ENCODE measurements at regions not wholly inside any gene's neighbourhood (a gene's known extent, or its start where the extent isn't known, plus 50 kb on each side); places are given as distances from the start of the nearest gene placed in this dataset.
"Not testable (repeated sequence)": the region's sequence is repeated elsewhere in the genome, so short reads cannot be mapped to it uniquely, and the experiment has no call there.

DNA sequence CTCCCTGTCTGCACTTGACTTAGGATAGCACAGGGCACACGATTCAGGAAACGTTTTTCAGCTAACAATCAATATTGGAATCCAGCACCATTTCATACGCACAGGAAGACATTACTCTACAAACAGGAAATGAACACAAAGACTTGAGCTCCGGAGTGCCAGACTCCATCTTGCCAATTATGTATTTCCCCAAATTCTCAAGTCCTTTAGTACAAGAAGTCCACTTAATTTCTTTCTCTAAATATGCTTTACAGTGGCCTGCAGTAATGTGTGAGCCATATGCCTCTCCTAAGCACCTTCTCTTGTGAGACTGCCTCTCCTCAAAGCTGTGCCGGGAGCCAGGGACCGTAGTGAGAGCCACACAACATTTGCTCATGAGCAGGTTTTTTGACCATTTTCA lies 168.2 kb downstream of the THBS2 start:
- H3K23ac ChIP-seq (ENCODE audit: low read length in 2 of 2), result no peak overlapping the region
- no peak overlapping the region for H3K4me3 ChIP-seq (ENCODE audit: insufficient read depth in 1 of 2, low read depth in 1 of 2, low read length in 2 of 2)
- no peak overlapping the region for H4K8ac ChIP-seq (ENCODE audit: low read length)
- H3K36me3 ChIP-seq (ENCODE audit: control insufficient read depth in 1 of 2, insufficient read depth in 2 of 2, low read depth in 1 of 2, low read length in 2 of 2), result no peaks in the 10 kb centered on the region
- H2BK15ac ChIP-seq (ENCODE audit: low read depth, poor library complexity, severe bottlenecking), result no peak overlapping the region
- H4K91ac ChIP-seq (ENCODE audit: low read length), result no peak overlapping the region
- no peaks in the 10 kb centered on the region for H3K27me3 ChIP-seq (ENCODE audit: control insufficient read depth in 1 of 2, insufficient read depth in 1 of 2, low read length in 2 of 2)
- H2AFZ ChIP-seq (ENCODE audit: low read depth, low read length), result no peak overlapping the region
- H3K14ac ChIP-seq (ENCODE audit: low read length in 2 of 2), result no peak overlapping the region
- H3K4me2 ChIP-seq (ENCODE audit: low read length, poor library complexity, severe bottlenecking), result no peak overlapping the region
- H2BK5ac ChIP-seq (ENCODE audit: low read depth, low read length, poor library complexity, severe bottlenecking), result no peak overlapping the region
- no peaks in the 10 kb centered on the region for H3K79me1 ChIP-seq (replicated peaks; ENCODE audit: low read length, poor library complexity, severe bottlenecking)
- no peak overlapping the region for H3K4ac ChIP-seq (ENCODE audit: low read depth in 1 of 2, low read length in 2 of 2)
- no peak overlapping the region for H3K27ac ChIP-seq (ENCODE audit: low read length, poor library complexity, severe bottlenecking)
- no peak overlapping the region for H3K9ac ChIP-seq (ENCODE audit: low read length)
- H2AK5ac ChIP-seq (ENCODE audit: low read length, severe bottlenecking), result no peak overlapping the region
- no peak for DNase-seq
- 85% methylated on average over 6 of the region's 6 CpGs for WGBS
- H3K4me1 ChIP-seq (ENCODE audit: control insufficient read depth, insufficient read depth, low read depth, low read length), result peaks cover 8% of the 10 kb centered on the region
- no peak overlapping the region for H3K18ac ChIP-seq (ENCODE audit: low read depth in 1 of 2, low read length in 2 of 2)
- no peak overlapping the region for H2BK120ac ChIP-seq (ENCODE audit: low read depth, low read length)
- no peak overlapping the region for H2BK12ac ChIP-seq (ENCODE audit: low read length in 2 of 2)
- H3K9me3 ChIP-seq (ENCODE audit: control insufficient read depth, low read length), result peaks cover 4% of the 10 kb centered on the region

DNA sequence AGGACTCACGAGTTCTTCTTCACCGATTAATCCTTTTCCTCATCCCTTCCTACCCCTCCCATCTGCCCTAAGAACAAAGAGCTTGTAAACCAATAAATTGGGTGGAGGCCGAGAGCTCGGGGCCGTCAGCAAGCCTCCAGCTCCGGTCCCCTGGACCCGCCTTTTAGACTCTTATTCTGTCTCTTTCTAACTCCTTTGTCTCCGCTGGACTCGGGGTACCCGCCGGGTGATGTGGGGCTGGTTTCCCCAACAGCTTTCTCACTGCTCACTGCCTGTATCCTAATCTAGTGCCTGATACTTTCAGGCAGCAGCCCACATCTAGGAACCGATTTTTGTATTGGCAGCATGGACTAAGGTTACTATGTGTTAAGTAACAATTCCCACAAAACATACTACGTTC lies 169.1 kb downstream of the THBS2 start:
- not testable (repeated sequence) for H3K23ac ChIP-seq (ENCODE audit: low read length in 2 of 2); H3K4me2 ChIP-seq (ENCODE audit: low read length, poor library complexity, severe bottlenecking); H3K36me3 ChIP-seq (ENCODE audit: control insufficient read depth in 1 of 2, insufficient read depth in 2 of 2, low read depth in 1 of 2, low read length in 2 of 2); H3K27ac ChIP-seq (ENCODE audit: low read length, poor library complexity, severe bottlenecking); H4K8ac ChIP-seq (ENCODE audit: low read length); H3K4me1 ChIP-seq (ENCODE audit: control insufficient read depth, insufficient read depth, low read depth, low read length); H2BK5ac ChIP-seq (ENCODE audit: low read depth, low read length, poor library complexity, severe bottlenecking); DNase-seq; H2AK5ac ChIP-seq (ENCODE audit: low read length, severe bottlenecking); H3K9ac ChIP-seq (ENCODE audit: low read length); H2BK12ac ChIP-seq (ENCODE audit: low read length in 2 of 2); H3K14ac ChIP-seq (ENCODE audit: low read length in 2 of 2); H3K79me1 ChIP-seq (replicated peaks; ENCODE audit: low read length, poor library complexity, severe bottlenecking); H2AFZ ChIP-seq (ENCODE audit: low read depth, low read length); H2BK120ac ChIP-seq (ENCODE audit: low read depth, low read length); H4K91ac ChIP-seq (ENCODE audit: low read length); H3K9me3 ChIP-seq (ENCODE audit: control insufficient read depth, low read length); H3K4ac ChIP-seq (ENCODE audit: low read depth in 1 of 2, low read length in 2 of 2); H3K18ac ChIP-seq (ENCODE audit: low read depth in 1 of 2, low read length in 2 of 2); H3K27me3 ChIP-seq (ENCODE audit: control insufficient read depth in 1 of 2, insufficient read depth in 1 of 2, low read length in 2 of 2); H3K4me3 ChIP-seq (ENCODE audit: insufficient read depth in 1 of 2, low read depth in 1 of 2, low read length in 2 of 2)
- H2BK15ac ChIP-seq (ENCODE audit: low read depth, poor library complexity, severe bottlenecking), result peak overlapping the region; percentile 38
- WGBS, result 86% methylated on average over 12 of the region's 13 CpGs

DNA sequence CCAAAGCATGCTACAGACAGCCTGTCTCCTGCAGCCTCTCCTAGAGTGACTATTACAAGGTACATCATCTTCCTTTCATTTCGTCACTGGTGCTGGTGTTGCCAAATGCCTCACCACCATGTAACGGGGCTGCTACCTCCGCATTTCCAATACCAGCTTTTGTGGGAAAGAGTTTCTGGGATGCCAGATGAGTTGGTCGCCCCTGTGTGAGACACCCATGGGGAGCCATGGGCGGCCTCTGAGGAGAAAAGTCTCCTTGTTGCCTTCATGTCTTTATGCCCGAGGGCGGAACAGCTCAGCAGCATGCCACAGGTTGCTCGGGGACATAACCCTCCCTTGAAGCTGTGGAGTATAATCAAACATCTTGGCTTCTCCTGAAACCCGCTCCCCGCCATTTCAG lies 169.6 kb downstream of the THBS2 start:
- H2AK5ac ChIP-seq (ENCODE audit: low read length, severe bottlenecking), result no peak overlapping the region
- H2AFZ ChIP-seq (ENCODE audit: low read depth, low read length), result no peak overlapping the region
- no peak overlapping the region for H4K91ac ChIP-seq (ENCODE audit: low read length)
- no peak overlapping the region for H3K4me3 ChIP-seq (ENCODE audit: insufficient read depth in 1 of 2, low read depth in 1 of 2, low read length in 2 of 2)
- no peaks in the 10 kb centered on the region for H3K27me3 ChIP-seq (ENCODE audit: control insufficient read depth in 1 of 2, insufficient read depth in 1 of 2, low read length in 2 of 2)
- H3K4me1 ChIP-seq (ENCODE audit: control insufficient read depth, insufficient read depth, low read depth, low read length), result peaks cover 8% of the 10 kb centered on the region
- no peak overlapping the region for H2BK5ac ChIP-seq (ENCODE audit: low read depth, low read length, poor library complexity, severe bottlenecking)
- H3K4me2 ChIP-seq (ENCODE audit: low read length, poor library complexity, severe bottlenecking), result no peak overlapping the region
- 82% methylated on average over 10 of the region's 10 CpGs for WGBS
- no peaks in the 10 kb centered on the region for H3K79me1 ChIP-seq (replicated peaks; ENCODE audit: low read length, poor library complexity, severe bottlenecking)
- no peak overlapping the region for H3K4ac ChIP-seq (ENCODE audit: low read depth in 1 of 2, low read length in 2 of 2)
- no peak overlapping the region for H2BK12ac ChIP-seq (ENCODE audit: low read length in 2 of 2)
- no peak overlapping the region for H4K8ac ChIP-seq (ENCODE audit: low read length)
- H3K9ac ChIP-seq (ENCODE audit: low read length), result no peak overlapping the region
- no peaks in the 10 kb centered on the region for H3K9me3 ChIP-seq (ENCODE audit: control insufficient read depth, low read length)
- no peak overlapping the region for H3K18ac ChIP-seq (ENCODE audit: low read depth in 1 of 2, low read length in 2 of 2)
- H3K23ac ChIP-seq (ENCODE audit: low read length in 2 of 2), result no peak overlapping the region
- DNase-seq, result no peak
- no peak overlapping the region for H3K14ac ChIP-seq (ENCODE audit: low read length in 2 of 2)
- H3K36me3 ChIP-seq (ENCODE audit: control insufficient read depth in 1 of 2, insufficient read depth in 2 of 2, low read depth in 1 of 2, low read length in 2 of 2), result no peaks in the 10 kb centered on the region
- H2BK120ac ChIP-seq (ENCODE audit: low read depth, low read length), result no peak overlapping the region
- H3K27ac ChIP-seq (ENCODE audit: low read length, poor library complexity, severe bottlenecking), result no peak overlapping the region
- no peak overlapping the region for H2BK15ac ChIP-seq (ENCODE audit: low read depth, poor library complexity, severe bottlenecking)

DNA sequence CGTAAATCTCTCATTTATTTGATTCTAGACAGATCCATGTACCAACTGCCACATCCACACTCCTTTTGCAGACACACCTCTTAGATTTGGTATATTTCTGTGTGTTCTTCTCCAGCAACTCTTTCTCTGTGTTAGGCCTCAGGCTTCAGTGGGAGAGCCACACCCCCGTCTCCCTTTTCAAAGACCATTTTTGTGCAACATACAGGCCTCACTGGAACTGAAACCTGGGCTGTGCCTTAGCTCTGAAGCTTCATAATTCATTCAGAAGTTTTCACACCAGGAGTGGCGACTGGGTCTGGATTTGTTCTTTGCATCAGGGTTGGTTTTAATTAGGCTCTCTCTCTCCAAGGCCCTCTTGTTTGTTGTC lies 170.2 kb downstream of the THBS2 start:
- no peak overlapping the region for H2BK5ac ChIP-seq (ENCODE audit: low read depth, low read length, poor library complexity, severe bottlenecking)
- no peak overlapping the region for H2BK12ac ChIP-seq (ENCODE audit: low read length in 2 of 2)
- no peaks in the 10 kb centered on the region for H3K27me3 ChIP-seq (ENCODE audit: control insufficient read depth in 1 of 2, insufficient read depth in 1 of 2, low read length in 2 of 2)
- H3K36me3 ChIP-seq (ENCODE audit: control insufficient read depth in 1 of 2, insufficient read depth in 2 of 2, low read depth in 1 of 2, low read length in 2 of 2), result no peaks in the 10 kb centered on the region
- no peak overlapping the region for H3K18ac ChIP-seq (ENCODE audit: low read depth in 1 of 2, low read length in 2 of 2)
- H3K23ac ChIP-seq (ENCODE audit: low read length in 2 of 2), result no peak overlapping the region
- H2BK15ac ChIP-seq (ENCODE audit: low read depth, poor library complexity, severe bottlenecking), result no peak overlapping the region
- H3K9me3 ChIP-seq (ENCODE audit: control insufficient read depth, low read length), result no peaks in the 10 kb centered on the region
- H2AK5ac ChIP-seq (ENCODE audit: low read length, severe bottlenecking), result no peak overlapping the region
- H3K4me1 ChIP-seq (ENCODE audit: control insufficient read depth, insufficient read depth, low read depth, low read length), result peaks cover 8% of the 10 kb centered on the region
- H2BK120ac ChIP-seq (ENCODE audit: low read depth, low read length), result no peak overlapping the region
- H3K79me1 ChIP-seq (replicated peaks; ENCODE audit: low read length, poor library complexity, severe bottlenecking), result no peaks in the 10 kb centered on the region
- no peak overlapping the region for H3K4ac ChIP-seq (ENCODE audit: low read depth in 1 of 2, low read length in 2 of 2)
- H3K9ac ChIP-seq (ENCODE audit: low read length), result no peak overlapping the region
- H2AFZ ChIP-seq (ENCODE audit: low read depth, low read length), result no peak overlapping the region
- no peak overlapping the region for H3K27ac ChIP-seq (ENCODE audit: low read length, poor library complexity, severe bottlenecking)
- H3K4me3 ChIP-seq (ENCODE audit: insufficient read depth in 1 of 2, low read depth in 1 of 2, low read length in 2 of 2), result no peak overlapping the region
- no peak overlapping the region for H4K91ac ChIP-seq (ENCODE audit: low read length)
- WGBS, result 27% methylated on average over 3 of the region's 3 CpGs
- DNase-seq, result no peak
- no peak overlapping the region for H3K4me2 ChIP-seq (ENCODE audit: low read length, poor library complexity, severe bottlenecking)
- no peak overlapping the region for H3K14ac ChIP-seq (ENCODE audit: low read length in 2 of 2)
- no peak overlapping the region for H4K8ac ChIP-seq (ENCODE audit: low read length)
